H9 (cell line): ENCODE measurements at regions not wholly inside any gene's neighbourhood (a gene's known extent, or its start where the extent isn't known, plus 50 kb on each side); places are given as distances from the start of the nearest gene placed in this dataset.

Experiments used
- DNase-seq: peaks from one replicate; pipeline ENCODE4 v3.0.0-alpha.2; 2017
- H2AFZ ChIP-seq: one replicate; pipeline ENCODE4 v1.6.1; 2013; ENCODE audit warnings: mild to moderate bottlenecking, low read length, control low read depth, moderate library complexity
- H2AK5ac ChIP-seq: 2 replicates; pipeline ENCODE4 v1.6.1; 2013; ENCODE audit warnings: low read length, control low read depth, mixed read lengths; ENCODE audit not compliant: insufficient read length
- H2BK120ac ChIP-seq: one replicate; pipeline ENCODE4 v1.6.1; 2013; ENCODE audit warnings: low read depth, mild to moderate bottlenecking, low read length, control low read depth, inconsistent platforms; ENCODE audit not compliant: poor library complexity, severe bottlenecking
- H2BK12ac ChIP-seq: 2 replicates; pipeline ENCODE4 v1.6.1; 2013; ENCODE audit warnings: low read length, control low read depth, mixed read lengths, low read depth; ENCODE audit not compliant: insufficient read length
- H2BK15ac ChIP-seq: 2 replicates; pipeline ENCODE4 v1.6.1; 2013; ENCODE audit warnings: low read depth, low read length, control low read depth
- H2BK20ac ChIP-seq: one replicate; pipeline ENCODE4 v1.6.1; 2013; ENCODE audit warnings: low read depth, mild to moderate bottlenecking, low read length, control low read depth, inconsistent platforms; ENCODE audit not compliant: poor library complexity, severe bottlenecking
- H2BK5ac ChIP-seq: 2 replicates; pipeline ENCODE4 v1.6.1; 2013; ENCODE audit warnings: low read length, control low read depth, mixed read lengths; ENCODE audit not compliant: insufficient read length
- H3K14ac ChIP-seq: 2 replicates; pipeline ENCODE4 v1.6.1; 2013; ENCODE audit warnings: low read length, control low read depth; ENCODE audit not compliant: insufficient read depth
- H3K18ac ChIP-seq: 2 replicates; pipeline ENCODE4 v1.6.1; 2013; ENCODE audit warnings: low read depth, mild to moderate bottlenecking, mixed read lengths, low read length, control low read depth; ENCODE audit not compliant: insufficient read length
- H3K23ac ChIP-seq: 2 replicates; pipeline ENCODE4 v1.6.1; 2013; ENCODE audit warnings: low read length, control low read depth, mixed read lengths, low read depth; ENCODE audit not compliant: insufficient read length
- H3K23me2 ChIP-seq: 2 replicates; pipeline ENCODE4 v1.6.1; 2013; ENCODE audit warnings: low read depth, mild to moderate bottlenecking, mixed read lengths, low read length, control low read depth; ENCODE audit not compliant: insufficient read length, poor library complexity, severe bottlenecking
- H3K27ac ChIP-seq: 2 replicates; pipeline ENCODE4 v1.5.1; 2013; ENCODE audit warnings: low read length, control low read depth, mixed read lengths, low read depth; ENCODE audit not compliant: insufficient read length
- H3K27me3 ChIP-seq: 2 replicates; pipeline ENCODE4 v1.6.1; 2013; ENCODE audit warnings: low read length, control low read depth, inconsistent platforms; ENCODE audit not compliant: insufficient read depth
- H3K4ac ChIP-seq: 2 replicates; pipeline ENCODE4 v1.6.1; 2013; ENCODE audit warnings: low read depth, mild to moderate bottlenecking, control low read depth, inconsistent platforms, low read length, moderate library complexity
- H3K4me1 ChIP-seq: 2 replicates; pipeline ENCODE4 v1.6.1; 2013; ENCODE audit warnings: low read length, control low read depth, inconsistent platforms; ENCODE audit not compliant: insufficient read depth
- H3K4me2 ChIP-seq: 2 replicates; pipeline ENCODE4 v1.6.1; 2013; ENCODE audit warnings: low read length, control low read depth, mixed read lengths; ENCODE audit not compliant: insufficient read length, insufficient read depth
- H3K56ac ChIP-seq: 2 replicates; pipeline ENCODE4 v1.6.1; 2013; ENCODE audit warnings: low read depth, mild to moderate bottlenecking, mixed read lengths, low read length, control low read depth; ENCODE audit not compliant: insufficient read length
- H3K79me1 ChIP-seq: 2 replicates; pipeline ENCODE4 v1.6.1; 2013; ENCODE audit warnings: low read depth, mild to moderate bottlenecking, moderate library complexity, low read length, control low read depth, inconsistent platforms; ENCODE audit not compliant: insufficient read depth, poor library complexity, severe bottlenecking
- H3K79me2 ChIP-seq: 2 replicates; pipeline ENCODE4 v1.6.1; 2013; ENCODE audit warnings: low read length, control low read depth, inconsistent platforms; ENCODE audit not compliant: insufficient read depth
- H3K9ac ChIP-seq: 2 replicates; pipeline ENCODE4 v1.6.1; 2013; ENCODE audit warnings: low read length, control low read depth, mixed read lengths; ENCODE audit not compliant: insufficient read length; ENCODE audit errors: extremely low read depth
- H3K9me3 ChIP-seq: one replicate; pipeline ENCODE4 v1.6.1; 2013; ENCODE audit warnings: low read depth, low read length, inconsistent platforms; ENCODE audit not compliant: control insufficient read depth
- H3T11ph ChIP-seq: one replicate; pipeline ENCODE4 v1.6.1; 2013; ENCODE audit warnings: mild to moderate bottlenecking, low read length, control low read depth, inconsistent platforms
- H4K20me1 ChIP-seq: one replicate; pipeline ENCODE4 v1.6.1; 2013; ENCODE audit not compliant: control insufficient read depth, insufficient read length, insufficient read depth
- H4K5ac ChIP-seq: 2 replicates; pipeline ENCODE4 v1.6.1; 2013; ENCODE audit warnings: low read depth, mild to moderate bottlenecking, mixed read lengths, low read length, control low read depth; ENCODE audit not compliant: insufficient read length
- H4K8ac ChIP-seq: replicated peaks from 2 replicates; pipeline ENCODE4 v1.6.1; 2013; ENCODE audit warnings: low read length, control low read depth, mixed read lengths, low read depth; ENCODE audit not compliant: insufficient read length
- H4K91ac ChIP-seq: 2 replicates; pipeline ENCODE4 v1.6.1; 2013; ENCODE audit warnings: low read depth, mild to moderate bottlenecking, moderate library complexity, mixed read lengths, low read length, control low read depth; ENCODE audit not compliant: insufficient read length
- H3K27ac Mint-ChIP-seq, 3 experiments: 2 replicates in 2 of 3; 3 replicates in 1 of 3; pipeline ENCODE4 v1.8.0; 2020 to 2021; ENCODE audit warnings: mixed read lengths in 3 of 3, mild to moderate bottlenecking in 1 of 3, moderate library complexity in 1 of 3
- H3K27me3 Mint-ChIP-seq: 2 replicates; pipeline ENCODE4 v1.8.0; 2021; ENCODE audit warnings: low read depth, mild to moderate bottlenecking, moderate library complexity, mixed read lengths
- H3K36me3 Mint-ChIP-seq, 3 experiments: 2 replicates in 2 of 3; 3 replicates in 1 of 3; pipeline ENCODE4 v1.8.0; 2020 to 2021; ENCODE audit warnings: low read depth in 3 of 3, mixed read lengths in 3 of 3; ENCODE audit not compliant: insufficient read depth in 1 of 3
- H3K4me1 Mint-ChIP-seq, 2 experiments: 2 replicates each; pipeline ENCODE4 v1.8.0; 2020; ENCODE audit warnings: mixed read lengths in 2 of 2
- H3K4me3 Mint-ChIP-seq, 2 experiments: 2 replicates in 1 of 2; 3 replicates in 1 of 2; pipeline ENCODE4 v1.8.0; 2020 to 2021; ENCODE audit warnings: mild to moderate bottlenecking in 2 of 2, mixed read lengths in 2 of 2, moderate library complexity in 1 of 2
- H3K9me3 Mint-ChIP-seq, 2 experiments: 2 replicates in 1 of 2; 3 replicates in 1 of 2; pipeline ENCODE4 v1.8.0; 2020; ENCODE audit warnings: mild to moderate bottlenecking in 2 of 2, mixed read lengths in 2 of 2, moderate library complexity in 1 of 2
- CTCF ChIP-seq: fragments of 200-600 bp; sonication (generic); conservative IDR thresholded peaks from 3 replicates; pipeline ENCODE4 v1.8.0; 2021; ENCODE audit warnings: antibody characterized with exemption, mild to moderate bottlenecking
- WGBS: extraction: QIAGEN DNeasy Blood & Tissue Kit; methylation state at CpG from one replicate; pipeline ENCODE4 v1.1.7; 2013; ENCODE audit warnings: missing lambda C conversion rate, low lambda C conversion rate, mixed read lengths; ENCODE audit not compliant: insufficient read length; ENCODE audit errors: extremely low coverage; 5-methylcytosine and 5-hydroxymethylcytosine counted together

GRCh38 chr14:101480747-101481530 lies 80.4 kb upstream of the DIO3 start:
- peaks cover 15 to 18% of the 10 kb centered on the region in 2 experiments for H3K4me1 Mint-ChIP-seq
- H4K20me1 ChIP-seq, result no peaks in the 10 kb centered on the region
- no peak overlapping the region for H2BK12ac ChIP-seq
- peaks cover 19% of the 10 kb centered on the region for H3K27me3 Mint-ChIP-seq
- H3K79me1 ChIP-seq, result no peaks in the 10 kb centered on the region
- no peak overlapping the region for H2BK20ac ChIP-seq
- H3K23me2 ChIP-seq, result no peaks in the 10 kb centered on the region
- H2AK5ac ChIP-seq, result no peak overlapping the region
- TF ChIP-seq CTCF, result no peak
- DNase-seq, result peak; percentile 15
- no peak overlapping the region for H4K91ac ChIP-seq
- no peak overlapping the region for H3K27ac ChIP-seq
- no peak overlapping the region for H3K14ac ChIP-seq
- no peak overlapping the region for H3K9ac ChIP-seq
- no peak overlapping the region for H3K18ac ChIP-seq
- H3K56ac ChIP-seq, result no peak overlapping the region
- no peaks in the 10 kb centered on the region for H3K27me3 ChIP-seq
- H3K79me2 ChIP-seq, result no peaks in the 10 kb centered on the region
- no peak overlapping the region for H2BK15ac ChIP-seq
- H3K4ac ChIP-seq, result no peak overlapping the region
- H3T11ph ChIP-seq, result no peak overlapping the region
- no peak overlapping the region for H3K23ac ChIP-seq
- H2BK120ac ChIP-seq, result no peak overlapping the region
- no peak overlapping the region for H4K8ac ChIP-seq
- no CpG with 5 or more reads among the region's 16 CpGs for WGBS
- H3K4me1 ChIP-seq, result no peaks in the 10 kb centered on the region; the same call in 1 of the 2 replicates
- H2BK5ac ChIP-seq, result no peak overlapping the region
- H3K4me2 ChIP-seq, result no peak overlapping the region
- no peak overlapping the region for H3K4me3 Mint-ChIP-seq
- no peaks in the 10 kb centered on the region for H3K36me3 Mint-ChIP-seq
- peaks cover 18 to 20% of the 10 kb centered on the region in 2 experiments for H3K9me3 Mint-ChIP-seq
- H3K27ac Mint-ChIP-seq, result no peak overlapping the region
- H4K5ac ChIP-seq, result no peak overlapping the region
- H2AFZ ChIP-seq, result no peak overlapping the region
- no peaks in the 10 kb centered on the region for H3K9me3 ChIP-seq
